ENCODE measurements at regions not wholly inside any gene's neighbourhood (a gene's known extent, or its start where the extent isn't known, plus 50 kb on each side); places are given as distances from the start of the nearest gene placed in this dataset.

DNA sequence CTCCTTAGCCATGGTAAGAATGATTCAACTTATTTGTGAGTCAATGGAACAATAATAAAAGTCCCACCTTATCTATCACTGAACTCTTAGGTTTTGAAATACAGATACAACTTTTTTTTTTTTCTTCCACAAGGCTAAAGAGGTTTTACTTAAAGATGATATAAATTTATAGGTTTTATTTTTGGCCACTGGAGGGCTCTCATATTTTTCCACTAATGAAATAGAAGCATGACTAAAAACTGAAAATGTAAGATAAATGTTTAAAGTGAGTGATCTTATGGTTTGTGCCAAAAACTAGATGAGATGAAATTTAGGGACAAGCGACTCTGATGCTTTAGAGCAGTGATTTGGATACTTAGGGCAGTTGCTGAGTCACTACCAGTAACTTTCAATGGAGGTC lies 499.0 kb downstream of the NUF2 start:
- ATAC-seq (no peak), FAIRE-seq (no peak), DNase-seq (ENCODE audit: extremely low read depth in 1 of 4, low spot score in 3 of 4) (no peak)
- H3K9me1 ChIP-seq (ENCODE audit: control insufficient read depth, insufficient read depth, low read length), result no peaks in the 10 kb centered on the region
- in situ Hi-C loops (cut with MboI) (no loop called here), intact Hi-C loops (cut with micrococcal nuclease) (no loop called here)
- no peaks in the 10 kb centered on the region for H3K4me1 ChIP-seq (replicated peaks in 1 of 2; ENCODE audit: control insufficient read depth in 2 of 2, insufficient read depth in 2 of 2, low read length in 2 of 2)
- CTCF ChIA-PET (ENCODE audit: low intra/inter-chr PET ratio), result no interaction called here
- H3K27ac ChIP-seq (ENCODE audit: extremely low read depth, low read depth, low read length), result no peak overlapping the region
- no peak overlapping the region for H2AFZ ChIP-seq (ENCODE audit: low read depth, low read length)
- POLR2A ChIA-PET, result no interaction called here
- no TSS peak for BruUV-seq (replicated peaks)
- no peak overlapping the region for H3K9ac ChIP-seq (ENCODE audit: insufficient read depth in 1 of 2, low read depth in 2 of 2, low read length in 2 of 2)
- H3K36me3 ChIP-seq (ENCODE audit: control insufficient read depth, insufficient read depth, low read length), result no peaks in the 10 kb centered on the region
- no peaks in the 10 kb centered on the region for H3K79me2 ChIP-seq (ENCODE audit: control insufficient read depth, insufficient read depth, low read length)
- H4K20me1 ChIP-seq (replicated peaks; ENCODE audit: control insufficient read depth, insufficient read depth, low read length), result no peaks in the 10 kb centered on the region
- no peak overlapping the region for H3K4me3 ChIP-seq
- H3K9me3 ChIP-seq (replicated peaks; ENCODE audit: control insufficient read depth, insufficient read depth, low read depth, low read length), result 0 out of 2 replicates have a peak, but pooled peaks cover 2% of the 10 kb centered on the region
- 0% methylated on average over 1 of the region's 1 CpG for WGBS (ENCODE audit: insufficient coverage, low coverage, missing lambda C conversion rate)
- H3K4me2 ChIP-seq (ENCODE audit: insufficient read depth, low read length), result no peak overlapping the region
- H3K27me3 ChIP-seq (ENCODE audit: control insufficient read depth in 2 of 2, insufficient read depth in 2 of 2, low read length in 2 of 2), result no peaks in the 10 kb centered on the region
- TF ChIP-seq, protein P1, sequence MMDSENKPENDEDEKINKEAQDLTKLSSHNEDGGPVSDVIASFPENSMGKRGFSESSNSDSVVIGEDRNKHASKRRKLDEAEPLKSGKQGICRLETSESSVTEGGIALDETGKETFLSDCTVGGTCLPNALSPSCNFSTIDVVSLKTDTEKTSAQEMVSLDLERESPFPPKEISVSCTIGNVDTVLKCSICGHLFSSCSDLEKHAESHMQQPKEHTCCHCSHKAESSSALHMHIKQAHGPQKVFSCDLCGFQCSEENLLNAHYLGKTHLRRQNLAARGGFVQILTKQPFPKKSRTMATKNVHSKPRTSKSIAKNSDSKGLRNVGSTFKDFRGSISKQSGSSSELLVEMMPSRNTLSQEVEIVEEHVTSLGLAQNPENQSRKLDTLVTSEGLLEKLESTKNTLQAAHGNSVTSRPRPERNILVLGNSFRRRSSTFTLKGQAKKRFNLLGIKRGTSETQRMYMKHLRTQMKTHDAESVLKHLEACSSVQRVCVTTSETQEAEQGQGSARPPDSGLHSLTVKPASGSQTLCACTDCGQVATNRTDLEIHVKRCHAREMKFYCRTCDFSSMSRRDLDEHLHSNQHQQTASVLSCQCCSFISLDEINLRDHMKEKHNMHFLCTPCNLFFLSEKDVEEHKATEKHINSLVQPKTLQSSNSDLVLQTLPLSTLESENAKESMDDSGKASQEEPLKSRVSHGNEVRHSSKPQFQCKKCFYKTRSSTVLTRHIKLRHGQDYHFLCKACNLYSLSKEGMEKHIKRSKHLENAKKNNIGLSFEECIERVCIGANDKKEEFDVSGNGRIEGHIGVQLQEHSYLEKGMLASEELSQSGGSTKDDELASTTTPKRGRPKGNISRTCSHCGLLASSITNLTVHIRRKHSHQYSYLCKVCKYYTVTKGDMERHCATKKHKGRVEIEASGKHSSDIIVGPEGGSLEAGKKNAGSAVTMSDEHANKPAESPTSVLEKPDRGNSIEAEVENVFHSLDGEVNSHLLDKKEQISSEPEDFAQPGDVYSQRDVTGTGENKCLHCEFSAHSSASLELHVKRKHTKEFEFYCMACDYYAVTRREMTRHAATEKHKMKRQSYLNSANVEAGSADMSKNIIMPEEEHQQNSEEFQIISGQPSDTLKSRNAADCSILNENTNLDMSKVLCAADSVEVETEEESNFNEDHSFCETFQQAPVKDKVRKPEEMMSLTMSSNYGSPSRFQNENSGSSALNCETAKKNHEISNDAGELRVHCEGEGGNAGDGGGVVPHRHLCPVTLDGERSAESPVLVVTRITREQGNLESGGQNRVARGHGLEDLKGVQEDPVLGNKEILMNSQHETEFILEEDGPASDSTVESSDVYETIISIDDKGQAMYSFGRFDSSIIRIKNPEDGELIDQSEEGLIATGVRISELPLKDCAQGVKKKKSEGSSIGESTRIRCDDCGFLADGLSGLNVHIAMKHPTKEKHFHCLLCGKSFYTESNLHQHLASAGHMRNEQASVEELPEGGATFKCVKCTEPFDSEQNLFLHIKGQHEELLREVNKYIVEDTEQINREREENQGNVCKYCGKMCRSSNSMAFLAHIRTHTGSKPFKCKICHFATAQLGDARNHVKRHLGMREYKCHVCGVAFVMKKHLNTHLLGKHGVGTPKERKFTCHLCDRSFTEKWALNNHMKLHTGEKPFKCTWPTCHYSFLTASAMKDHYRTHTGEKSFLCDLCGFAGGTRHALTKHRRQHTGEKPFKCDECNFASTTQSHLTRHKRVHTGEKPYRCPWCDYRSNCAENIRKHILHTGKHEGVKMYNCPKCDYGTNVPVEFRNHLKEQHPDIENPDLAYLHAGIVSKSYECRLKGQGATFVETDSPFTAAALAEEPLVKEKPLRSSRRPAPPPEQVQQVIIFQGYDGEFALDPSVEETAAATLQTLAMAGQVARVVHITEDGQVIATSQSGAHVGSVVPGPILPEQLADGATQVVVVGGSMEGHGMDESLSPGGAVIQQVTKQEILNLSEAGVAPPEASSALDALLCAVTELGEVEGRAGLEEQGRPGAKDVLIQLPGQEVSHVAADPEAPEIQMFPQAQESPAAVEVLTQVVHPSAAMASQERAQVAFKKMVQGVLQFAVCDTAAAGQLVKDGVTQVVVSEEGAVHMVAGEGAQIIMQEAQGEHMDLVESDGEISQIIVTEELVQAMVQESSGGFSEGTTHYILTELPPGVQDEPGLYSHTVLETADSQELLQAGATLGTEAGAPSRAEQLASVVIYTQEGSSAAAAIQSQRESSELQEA (IDR thresholded peaks at IDR 0.05; ENCODE audit: low read depth), result no peak
- TF ChIP-seq ZNF778 (CRISPR knock-in tag; IDR thresholded peaks at IDR 0.05), result no peak
- no peak for TF ChIP-seq ZNF212 (CRISPR knock-in tag; IDR thresholded peaks at IDR 0.05)
- TF ChIP-seq ATF7 (IDR thresholded peaks at IDR 0.05), result no peak
- TF ChIP-seq ATF1 (CRISPR knock-in tag; IDR thresholded peaks at IDR 0.05), result no peak
- TF ChIP-seq ATF1 (tag; IDR thresholded peaks at IDR 0.05), result no peak
- no peak for TF ChIP-seq ZNF3 (CRISPR knock-in tag; IDR thresholded peaks at IDR 0.05)
- TF ChIP-seq MED1 (CRISPR knock-in tag; IDR thresholded peaks at IDR 0.05; ENCODE audit: borderline replicate concordance), result no peak
- TF ChIP-seq, protein P2, sequence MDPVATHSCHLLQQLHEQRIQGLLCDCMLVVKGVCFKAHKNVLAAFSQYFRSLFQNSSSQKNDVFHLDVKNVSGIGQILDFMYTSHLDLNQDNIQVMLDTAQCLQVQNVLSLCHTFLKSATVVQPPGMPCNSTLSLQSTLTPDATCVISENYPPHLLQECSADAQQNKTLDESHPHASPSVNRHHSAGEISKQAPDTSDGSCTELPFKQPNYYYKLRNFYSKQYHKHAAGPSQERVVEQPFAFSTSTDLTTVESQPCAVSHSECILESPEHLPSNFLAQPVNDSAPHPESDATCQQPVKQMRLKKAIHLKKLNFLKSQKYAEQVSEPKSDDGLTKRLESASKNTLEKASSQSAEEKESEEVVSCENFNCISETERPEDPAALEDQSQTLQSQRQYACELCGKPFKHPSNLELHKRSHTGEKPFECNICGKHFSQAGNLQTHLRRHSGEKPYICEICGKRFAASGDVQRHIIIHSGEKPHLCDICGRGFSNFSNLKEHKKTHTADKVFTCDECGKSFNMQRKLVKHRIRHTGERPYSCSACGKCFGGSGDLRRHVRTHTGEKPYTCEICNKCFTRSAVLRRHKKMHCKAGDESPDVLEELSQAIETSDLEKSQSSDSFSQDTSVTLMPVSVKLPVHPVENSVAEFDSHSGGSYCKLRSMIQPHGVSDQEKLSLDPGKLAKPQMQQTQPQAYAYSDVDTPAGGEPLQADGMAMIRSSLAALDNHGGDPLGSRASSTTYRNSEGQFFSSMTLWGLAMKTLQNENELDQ (CRISPR knock-in tag; IDR thresholded peaks at IDR 0.05; ENCODE audit: borderline replicate concordance), result no peak
- no peak for TF ChIP-seq ZEB2 (IDR thresholded peaks at IDR 0.05)
- TF ChIP-seq BCOR (IDR thresholded peaks at IDR 0.05), result no peak
- TF ChIP-seq, protein P3, sequence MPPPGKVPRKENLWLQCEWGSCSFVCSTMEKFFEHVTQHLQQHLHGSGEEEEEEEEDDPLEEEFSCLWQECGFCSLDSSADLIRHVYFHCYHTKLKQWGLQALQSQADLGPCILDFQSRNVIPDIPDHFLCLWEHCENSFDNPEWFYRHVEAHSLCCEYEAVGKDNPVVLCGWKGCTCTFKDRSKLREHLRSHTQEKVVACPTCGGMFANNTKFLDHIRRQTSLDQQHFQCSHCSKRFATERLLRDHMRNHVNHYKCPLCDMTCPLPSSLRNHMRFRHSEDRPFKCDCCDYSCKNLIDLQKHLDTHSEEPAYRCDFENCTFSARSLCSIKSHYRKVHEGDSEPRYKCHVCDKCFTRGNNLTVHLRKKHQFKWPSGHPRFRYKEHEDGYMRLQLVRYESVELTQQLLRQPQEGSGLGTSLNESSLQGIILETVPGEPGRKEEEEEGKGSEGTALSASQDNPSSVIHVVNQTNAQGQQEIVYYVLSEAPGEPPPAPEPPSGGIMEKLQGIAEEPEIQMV (tag; conservative IDR thresholded peaks at IDR 0.05; ENCODE audit: low read depth), result no peak

Data from K562 (cell line).